Muscle of leg (tissue), 3 donors: ENCODE measurements at regions not wholly inside any gene's neighbourhood (a gene's known extent, or its start where the extent isn't known, plus 50 kb on each side); places are given as distances from the start of the nearest gene placed in this dataset.

Experiments used
- DNase-seq: peaks from one replicate; pipeline ENCODE4 v3.0.0; 2013
- H3K27ac ChIP-seq: one replicate; pipeline ENCODE4 v1.5.1; 2013; ENCODE audit warnings: mild to moderate bottlenecking, low read length, control low read depth
- H3K27me3 ChIP-seq: one replicate; pipeline ENCODE4 v1.6.1; 2013; ENCODE audit warnings: low read length; ENCODE audit not compliant: control insufficient read depth, insufficient read depth
- H3K36me3 ChIP-seq: one replicate; pipeline ENCODE4 v1.6.1; 2013; ENCODE audit warnings: low read length; ENCODE audit not compliant: control insufficient read depth, insufficient read depth
- H3K4me1 ChIP-seq: one replicate; pipeline ENCODE4 v1.6.1; 2013; ENCODE audit warnings: low read length; ENCODE audit not compliant: control insufficient read depth, insufficient read depth
- H3K4me3 ChIP-seq: one replicate; pipeline ENCODE4 v1.5.1; 2013; ENCODE audit warnings: low read length, control low read depth
- H3K9me3 ChIP-seq: replicated peaks from 2 replicates; pipeline ENCODE4 v1.6.1; 2013; ENCODE audit warnings: low read depth, low read length; ENCODE audit not compliant: control insufficient read depth
- WGBS: methylation state at CpG from one replicate; pipeline ENCODE4 v1.1.5; 2013; ENCODE audit warnings: missing lambda C conversion rate; ENCODE audit not compliant: insufficient coverage; 5-methylcytosine and 5-hydroxymethylcytosine counted together

DNA sequence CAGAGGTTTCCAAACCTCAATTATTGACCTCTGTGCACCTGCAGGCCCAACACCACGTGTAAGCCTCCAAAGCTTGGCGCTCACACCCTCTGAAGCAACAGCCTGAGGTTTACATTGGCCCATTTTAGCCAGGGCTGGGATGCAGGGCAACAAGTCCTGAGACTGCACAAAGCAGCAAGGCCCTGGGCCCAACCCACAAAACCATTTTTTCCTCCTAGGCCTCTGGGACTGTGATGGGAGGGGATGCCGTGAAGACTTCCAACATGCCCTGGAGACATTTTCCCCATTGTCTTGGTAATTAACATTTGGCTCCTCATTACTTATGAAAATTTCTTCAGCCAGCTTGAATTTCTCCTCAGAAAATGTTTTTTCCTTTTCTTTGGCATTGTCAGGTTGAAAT, 54.9 kb upstream of the CNKSR2 start:
- no peak overlapping the region for H3K27ac ChIP-seq
- H3K4me3 ChIP-seq, result no peak overlapping the region
- WGBS, result 70% methylated on average over 2 of the region's 3 CpGs
- H3K27me3 ChIP-seq, result no peaks in the 10 kb centered on the region
- H3K9me3 ChIP-seq, result no peaks in the 10 kb centered on the region
- no peaks in the 10 kb centered on the region for H3K36me3 ChIP-seq
- no peaks in the 10 kb centered on the region for H3K4me1 ChIP-seq
- no peak for DNase-seq
